Right lobe of liver (tissue), 4 donors: ENCODE measurements at regions not wholly inside any gene's neighbourhood (a gene's known extent, or its start where the extent isn't known, plus 50 kb on each side); places are given as distances from the start of the nearest gene placed in this dataset.

ENCODE experiments used
- POLR2A ChIP-seq: fragments of 450-650 bp; IDR thresholded peaks from one replicate; pipeline ENCODE4 v1.6.1; 2017; ENCODE audit warnings: antibody characterized with exemption, mild to moderate bottlenecking
- TF ChIP-seq, protein P1 (sequence below), 4 donors: fragments of 200-600 bp in 3 of 4; fragments of 450-650 bp in 1 of 4; IDR thresholded peaks; one replicate each; pipeline versions ENCODE4 v1.5.1 to v1.8.0; 2016 to 2022; ENCODE audit warnings: antibody characterized with exemption in 4 of 4, mild to moderate bottlenecking in 2 of 4
- donor health status: DM: no; HTN: no; CAD: no.
- donor health status: DM: no; HTN: no; CAD: no.
- donor health status: DM: no; HTN: yes; CAD: no.

- TF ChIP-seq, protein P1, sequence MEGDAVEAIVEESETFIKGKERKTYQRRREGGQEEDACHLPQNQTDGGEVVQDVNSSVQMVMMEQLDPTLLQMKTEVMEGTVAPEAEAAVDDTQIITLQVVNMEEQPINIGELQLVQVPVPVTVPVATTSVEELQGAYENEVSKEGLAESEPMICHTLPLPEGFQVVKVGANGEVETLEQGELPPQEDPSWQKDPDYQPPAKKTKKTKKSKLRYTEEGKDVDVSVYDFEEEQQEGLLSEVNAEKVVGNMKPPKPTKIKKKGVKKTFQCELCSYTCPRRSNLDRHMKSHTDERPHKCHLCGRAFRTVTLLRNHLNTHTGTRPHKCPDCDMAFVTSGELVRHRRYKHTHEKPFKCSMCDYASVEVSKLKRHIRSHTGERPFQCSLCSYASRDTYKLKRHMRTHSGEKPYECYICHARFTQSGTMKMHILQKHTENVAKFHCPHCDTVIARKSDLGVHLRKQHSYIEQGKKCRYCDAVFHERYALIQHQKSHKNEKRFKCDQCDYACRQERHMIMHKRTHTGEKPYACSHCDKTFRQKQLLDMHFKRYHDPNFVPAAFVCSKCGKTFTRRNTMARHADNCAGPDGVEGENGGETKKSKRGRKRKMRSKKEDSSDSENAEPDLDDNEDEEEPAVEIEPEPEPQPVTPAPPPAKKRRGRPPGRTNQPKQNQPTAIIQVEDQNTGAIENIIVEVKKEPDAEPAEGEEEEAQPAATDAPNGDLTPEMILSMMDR (IDR thresholded peaks at IDR 0.05), result no peak
- no peak for TF ChIP-seq POLR2A
Observed at GRCh38 chr15:29323557-29323956, 53.9 kb upstream of the NSMCE3 start.
